ENCODE measurements at regions not wholly inside any gene's neighbourhood (a gene's known extent, or its start where the extent isn't known, plus 50 kb on each side); places are given as distances from the start of the nearest gene placed in this dataset.

GRCh38 chr1:90494748-90495282 is 222.3 kb downstream of the BARHL2 start:
- no peak for DNase-seq

GRCh38 chr1:90488451-90488850 is 228.7 kb downstream of the BARHL2 start:
- no peak for DNase-seq

GRCh38 chr1:90486996-90487395 is 230.1 kb downstream of the BARHL2 start:
- DNase-seq: no peak

- no peak for DNase-seq
Measured at GRCh38 chr1:90486134-90486824, 230.8 kb downstream of the BARHL2 start.

- no peak for DNase-seq
Measured at GRCh38 chr1:90480271-90480835, 236.7 kb downstream of the BARHL2 start.

- no peak for DNase-seq
Measured at GRCh38 chr1:90476994-90477393, 240.1 kb downstream of the BARHL2 start.

- DNase-seq: no peak
Measured at GRCh38 chr1:90476411-90476810, 240.7 kb downstream of the BARHL2 start.

GRCh38 chr1:90475631-90476030 is 241.5 kb downstream of the BARHL2 start:
- DNase-seq: no peak

GRCh38 chr1:90474731-90475130 is 242.4 kb downstream of the BARHL2 start:
- DNase-seq: no peak

- no peak for DNase-seq
Measured at GRCh38 chr1:90474158-90474557, 242.9 kb downstream of the BARHL2 start.

GRCh38 chr1:90472775-90473174 is 244.3 kb downstream of the BARHL2 start:
- no peak for DNase-seq

GRCh38 chr1:90459570-90459969 is 257.5 kb downstream of the BARHL2 start:
- DNase-seq: no peak

GRCh38 chr1:90457985-90458384 is 259.1 kb downstream of the BARHL2 start:
- DNase-seq: no peak

- DNase-seq: no peak
Measured at GRCh38 chr1:90452491-90452890, 264.6 kb downstream of the BARHL2 start.

- DNase-seq: no peak
Measured at GRCh38 chr1:90443354-90443753, 273.7 kb downstream of the BARHL2 start.

GRCh38 chr1:90435351-90435750 is 281.8 kb downstream of the BARHL2 start:
- no peak for DNase-seq

- no peak for DNase-seq
Measured at GRCh38 chr1:90434460-90434859, 282.6 kb downstream of the BARHL2 start.

GRCh38 chr1:90417126-90417525 is 300.0 kb downstream of the BARHL2 start:
- no peak for DNase-seq

GRCh38 chr1:90414201-90414600 is 302.9 kb downstream of the BARHL2 start:
- no peak for DNase-seq

GRCh38 chr1:90413519-90413918 is 303.6 kb downstream of the BARHL2 start:
- DNase-seq: no peak

GRCh38 chr1:90412563-90412962 is 304.5 kb downstream of the BARHL2 start:
- no peak for DNase-seq

- DNase-seq: no peak
Measured at GRCh38 chr1:90411185-90411584, 305.9 kb downstream of the BARHL2 start.

GRCh38 chr1:90407737-90408136 is 309.4 kb downstream of the BARHL2 start:
- DNase-seq: no peak

GRCh38 chr1:90405726-90406125 is 311.4 kb downstream of the BARHL2 start:
- DNase-seq: no peak

All from right hindlimb (tissue), 1 donor.